Peyer's patch (tissue), 4 donors: ENCODE measurements at regions not wholly inside any gene's neighbourhood (a gene's known extent, or its start where the extent isn't known, plus 50 kb on each side); places are given as distances from the start of the nearest gene placed in this dataset.

Experiments used
- POLR2A ChIP-seq, 2 donors: fragments of 450-650 bp; IDR thresholded peaks; one replicate each; pipeline ENCODE4 v1.5.1; 2017; ENCODE audit warnings: antibody characterized with exemption in 2 of 2, mild to moderate bottlenecking in 2 of 2, moderate library complexity in 2 of 2
- TF ChIP-seq, protein P1 (sequence below), 6 experiments: fragments of 450-650 bp in 4 of 6; fragments of 200-600 bp in 2 of 6; sonication (generic) in 1 of 6; IDR thresholded peaks; one replicate each; pipeline ENCODE4 v1.5.1; 2017 to 2019; ENCODE audit warnings: antibody characterized with exemption in 6 of 6, mild to moderate bottlenecking in 3 of 6, moderate library complexity in 1 of 6

DNA sequence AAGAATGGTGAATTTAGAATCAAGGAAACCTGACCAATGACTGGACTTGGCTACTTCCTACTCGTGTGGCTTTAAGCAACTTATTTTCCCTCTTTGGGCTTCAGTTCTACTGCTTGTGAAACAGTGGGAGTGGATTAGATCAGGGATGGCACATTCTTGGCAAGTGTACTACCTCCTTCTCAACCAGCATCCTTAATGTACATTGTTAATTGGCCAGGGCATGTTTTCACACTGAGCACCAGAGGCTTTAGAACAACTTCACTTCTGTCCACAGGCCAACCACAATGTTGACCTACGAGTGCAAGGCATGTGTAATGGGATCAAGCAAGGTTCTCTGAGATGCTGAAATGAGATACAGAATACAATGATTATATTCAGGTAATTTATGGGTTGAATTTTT, 315.3 kb downstream of the ADRA2A start:
- TF ChIP-seq, protein P1, sequence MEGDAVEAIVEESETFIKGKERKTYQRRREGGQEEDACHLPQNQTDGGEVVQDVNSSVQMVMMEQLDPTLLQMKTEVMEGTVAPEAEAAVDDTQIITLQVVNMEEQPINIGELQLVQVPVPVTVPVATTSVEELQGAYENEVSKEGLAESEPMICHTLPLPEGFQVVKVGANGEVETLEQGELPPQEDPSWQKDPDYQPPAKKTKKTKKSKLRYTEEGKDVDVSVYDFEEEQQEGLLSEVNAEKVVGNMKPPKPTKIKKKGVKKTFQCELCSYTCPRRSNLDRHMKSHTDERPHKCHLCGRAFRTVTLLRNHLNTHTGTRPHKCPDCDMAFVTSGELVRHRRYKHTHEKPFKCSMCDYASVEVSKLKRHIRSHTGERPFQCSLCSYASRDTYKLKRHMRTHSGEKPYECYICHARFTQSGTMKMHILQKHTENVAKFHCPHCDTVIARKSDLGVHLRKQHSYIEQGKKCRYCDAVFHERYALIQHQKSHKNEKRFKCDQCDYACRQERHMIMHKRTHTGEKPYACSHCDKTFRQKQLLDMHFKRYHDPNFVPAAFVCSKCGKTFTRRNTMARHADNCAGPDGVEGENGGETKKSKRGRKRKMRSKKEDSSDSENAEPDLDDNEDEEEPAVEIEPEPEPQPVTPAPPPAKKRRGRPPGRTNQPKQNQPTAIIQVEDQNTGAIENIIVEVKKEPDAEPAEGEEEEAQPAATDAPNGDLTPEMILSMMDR (IDR thresholded peaks at IDR 0.05): no peak
- TF ChIP-seq POLR2A (IDR thresholded peaks at IDR 0.05): no peak
